Astrocyte (in vitro differentiated cells and primary cell): ENCODE measurements at regions not wholly inside any gene's neighbourhood (a gene's known extent, or its start where the extent isn't known, plus 50 kb on each side); places are given as distances from the start of the nearest gene placed in this dataset.

Experiments
- EZH2 ChIP-seq: IDR thresholded peaks from 2 replicates; pipeline ENCODE4 v1.6.1; 2012; ENCODE audit warnings: mild to moderate bottlenecking, low read length, inconsistent platforms; ENCODE audit not compliant: insufficient read depth
- TF ChIP-seq, protein P1 (sequence below): IDR thresholded peaks from 2 replicates; pipeline ENCODE4 v1.5.1; 2011; ENCODE audit warnings: low read depth, mild to moderate bottlenecking, inconsistent platforms, low read length, moderate library complexity; ENCODE audit not compliant: insufficient read depth

DNA sequence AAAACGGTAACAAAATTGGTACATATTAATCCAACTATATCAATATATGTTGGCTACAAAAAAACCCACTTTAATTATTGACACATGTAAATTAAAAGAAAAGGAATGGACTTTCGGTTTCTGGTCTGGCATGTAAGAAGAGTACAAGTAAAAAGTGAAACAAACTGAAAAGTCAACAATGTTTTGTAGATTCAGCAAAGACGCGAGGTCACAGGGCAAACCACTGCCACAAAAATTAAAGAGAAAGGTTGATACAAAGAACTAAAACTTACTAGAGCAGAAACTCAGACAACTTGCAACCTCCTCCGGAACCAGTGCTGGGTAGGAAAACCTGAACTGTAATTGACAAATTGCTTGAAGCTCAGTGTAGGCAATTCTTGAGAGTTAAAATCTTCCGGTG lies 110.6 kb upstream of the ARPP21 start:
- TF ChIP-seq EZH2: no peak
- TF ChIP-seq, protein P1, sequence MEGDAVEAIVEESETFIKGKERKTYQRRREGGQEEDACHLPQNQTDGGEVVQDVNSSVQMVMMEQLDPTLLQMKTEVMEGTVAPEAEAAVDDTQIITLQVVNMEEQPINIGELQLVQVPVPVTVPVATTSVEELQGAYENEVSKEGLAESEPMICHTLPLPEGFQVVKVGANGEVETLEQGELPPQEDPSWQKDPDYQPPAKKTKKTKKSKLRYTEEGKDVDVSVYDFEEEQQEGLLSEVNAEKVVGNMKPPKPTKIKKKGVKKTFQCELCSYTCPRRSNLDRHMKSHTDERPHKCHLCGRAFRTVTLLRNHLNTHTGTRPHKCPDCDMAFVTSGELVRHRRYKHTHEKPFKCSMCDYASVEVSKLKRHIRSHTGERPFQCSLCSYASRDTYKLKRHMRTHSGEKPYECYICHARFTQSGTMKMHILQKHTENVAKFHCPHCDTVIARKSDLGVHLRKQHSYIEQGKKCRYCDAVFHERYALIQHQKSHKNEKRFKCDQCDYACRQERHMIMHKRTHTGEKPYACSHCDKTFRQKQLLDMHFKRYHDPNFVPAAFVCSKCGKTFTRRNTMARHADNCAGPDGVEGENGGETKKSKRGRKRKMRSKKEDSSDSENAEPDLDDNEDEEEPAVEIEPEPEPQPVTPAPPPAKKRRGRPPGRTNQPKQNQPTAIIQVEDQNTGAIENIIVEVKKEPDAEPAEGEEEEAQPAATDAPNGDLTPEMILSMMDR: no peak
